Glomerular visceral epithelial cell (primary cell): ENCODE measurements at regions not wholly inside any gene's neighbourhood (a gene's known extent, or its start where the extent isn't known, plus 50 kb on each side); places are given as distances from the start of the nearest gene placed in this dataset.
"Not testable (repeated sequence)": the region's sequence is repeated elsewhere in the genome, so short reads cannot be mapped to it uniquely, and the experiment has no call there.

Experiments used
- DNase-seq: peaks from one replicate; pipeline ENCODE4 v3.0.0-alpha.2; 2016; ENCODE audit errors: extremely low spot score

DNA sequence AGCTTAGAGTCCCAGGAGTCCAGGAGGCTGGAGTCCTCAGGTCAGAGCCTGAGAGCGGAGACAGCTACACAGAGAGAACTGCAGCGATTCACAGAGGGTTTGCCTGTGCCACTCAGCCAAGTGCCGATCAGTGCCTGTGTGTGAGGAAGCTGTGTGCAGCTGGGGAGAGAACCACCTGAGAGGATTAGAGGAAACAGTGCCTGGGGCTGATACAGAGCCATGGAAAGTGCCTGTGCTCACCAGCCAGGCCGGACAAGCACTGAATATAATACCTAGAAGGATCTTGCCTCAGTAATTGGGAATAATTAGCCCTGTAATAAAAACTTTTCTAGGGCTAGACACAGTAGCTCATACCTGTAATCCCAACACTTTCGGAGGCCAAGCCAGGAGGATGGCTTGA lies 134.7 kb downstream of the ARHGAP11B start:
- not testable (repeated sequence) for DNase-seq

DNA sequence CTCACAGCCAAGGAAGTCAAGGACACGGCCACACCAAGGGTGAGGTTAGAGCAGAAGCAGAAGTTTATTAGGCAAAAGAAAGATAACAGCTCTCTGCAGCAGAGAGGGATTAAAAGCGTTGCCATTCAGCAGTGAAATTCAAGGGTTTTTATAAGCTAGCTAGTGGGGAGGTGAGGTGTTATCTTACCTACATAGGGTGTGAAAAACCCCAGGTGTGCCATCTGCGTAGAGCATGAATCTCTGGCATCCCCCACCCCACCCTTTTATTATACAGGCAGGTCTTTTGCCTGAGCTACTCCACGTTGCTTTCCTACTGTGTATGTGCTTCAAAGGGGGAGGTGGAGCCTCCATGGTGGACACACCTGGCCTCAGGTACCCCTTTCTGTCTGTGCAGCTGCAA lies 135.4 kb downstream of the ARHGAP11B start:
- not testable (repeated sequence) for DNase-seq

DNA sequence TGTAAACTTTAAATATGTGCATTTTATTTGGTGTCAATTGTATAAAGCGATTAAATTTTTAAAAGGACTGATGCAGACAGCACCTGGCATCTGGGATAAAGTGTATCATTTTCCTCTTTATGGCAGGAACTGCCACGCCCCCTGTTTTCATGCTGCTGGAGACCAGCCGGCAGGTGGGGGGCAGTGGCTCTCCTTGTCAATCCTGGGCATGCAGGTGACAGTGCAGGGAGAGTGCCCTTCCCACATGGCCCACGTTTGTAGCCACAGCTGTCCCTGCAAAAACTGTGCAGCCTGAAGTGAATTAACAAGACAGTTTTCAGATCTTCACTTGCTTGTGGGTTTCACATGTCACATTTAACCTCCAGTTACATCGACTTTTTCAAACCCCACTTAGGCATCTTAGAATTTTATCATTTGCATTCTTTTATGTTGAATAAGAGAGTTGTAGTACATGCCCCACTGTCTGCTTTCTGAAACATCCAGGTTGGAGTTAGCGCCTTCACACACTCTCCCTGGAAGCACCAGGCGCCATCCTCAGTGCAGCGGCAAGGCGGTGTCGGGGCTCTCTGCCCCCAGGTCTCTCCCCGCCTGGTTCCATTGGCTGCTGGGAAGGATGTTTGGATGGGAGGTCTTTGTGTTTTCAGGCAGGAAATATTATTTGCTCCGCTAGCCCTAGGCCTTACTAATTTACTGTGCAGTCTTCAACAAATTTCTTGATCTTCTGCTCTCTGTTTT lies 134.2 kb upstream of the FAN1 start:
- DNase-seq: not testable (repeated sequence)

DNA sequence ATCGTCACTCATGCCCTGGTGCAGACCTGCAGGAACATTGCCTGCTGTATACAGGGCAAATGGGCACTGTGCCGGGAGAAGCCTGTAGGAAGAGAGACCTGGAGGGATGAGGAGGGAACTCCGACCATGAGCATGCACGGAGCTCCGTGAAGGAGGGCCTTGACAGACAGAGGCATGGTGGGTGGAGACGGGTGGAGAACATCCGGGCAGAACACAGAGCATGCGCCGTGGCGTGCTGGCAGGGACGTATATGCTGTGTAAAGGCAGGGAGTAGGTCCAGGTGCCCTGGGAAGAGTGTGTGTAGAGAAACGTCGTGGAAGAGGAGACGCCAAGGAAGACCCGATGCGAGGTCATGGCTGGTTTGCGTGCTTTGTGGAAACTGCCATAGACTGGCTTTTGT lies 133.0 kb upstream of the FAN1 start:
- DNase-seq: no peak

DNA sequence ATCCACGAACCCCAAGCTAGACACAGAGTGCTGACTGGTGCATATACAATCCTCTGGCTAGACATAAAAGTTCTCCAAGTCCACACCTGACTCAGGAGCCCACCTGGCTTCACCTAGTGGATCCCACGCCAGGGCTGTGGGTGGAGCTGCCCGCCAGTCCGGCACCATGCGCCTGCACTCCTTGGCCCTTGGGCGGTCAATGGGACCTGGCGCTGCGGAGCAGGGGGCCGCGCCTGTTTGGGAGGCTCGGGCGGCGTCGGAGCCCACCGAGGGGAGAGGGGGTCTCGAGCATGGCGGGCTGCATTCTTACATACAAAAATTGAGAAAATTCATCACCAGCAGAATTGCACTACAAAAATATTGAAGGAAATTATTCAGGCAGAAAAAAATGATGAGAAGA lies 120.7 kb upstream of the FAN1 start:
- DNase-seq: no peak

DNA sequence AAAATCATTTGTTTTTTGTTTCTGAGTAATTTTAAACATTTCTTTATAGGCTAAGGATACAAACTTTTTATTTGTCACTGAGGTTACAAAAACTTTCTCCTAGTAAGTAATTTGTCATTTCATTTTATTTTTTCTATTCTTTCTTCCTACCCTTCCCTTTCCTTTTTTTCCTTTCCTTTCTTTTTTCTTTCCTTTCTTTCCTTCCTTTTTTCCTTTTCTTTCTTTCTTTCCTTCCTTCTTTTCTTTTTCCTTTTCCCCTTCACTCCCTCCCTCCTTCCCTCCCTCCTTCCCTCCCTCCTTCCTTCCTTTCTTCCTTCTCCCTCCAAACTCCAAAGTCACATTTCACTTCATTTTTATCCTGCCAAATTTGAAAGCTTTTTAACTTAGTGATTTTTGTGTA lies 115.1 kb upstream of the FAN1 start:
- DNase-seq: no peak

DNA sequence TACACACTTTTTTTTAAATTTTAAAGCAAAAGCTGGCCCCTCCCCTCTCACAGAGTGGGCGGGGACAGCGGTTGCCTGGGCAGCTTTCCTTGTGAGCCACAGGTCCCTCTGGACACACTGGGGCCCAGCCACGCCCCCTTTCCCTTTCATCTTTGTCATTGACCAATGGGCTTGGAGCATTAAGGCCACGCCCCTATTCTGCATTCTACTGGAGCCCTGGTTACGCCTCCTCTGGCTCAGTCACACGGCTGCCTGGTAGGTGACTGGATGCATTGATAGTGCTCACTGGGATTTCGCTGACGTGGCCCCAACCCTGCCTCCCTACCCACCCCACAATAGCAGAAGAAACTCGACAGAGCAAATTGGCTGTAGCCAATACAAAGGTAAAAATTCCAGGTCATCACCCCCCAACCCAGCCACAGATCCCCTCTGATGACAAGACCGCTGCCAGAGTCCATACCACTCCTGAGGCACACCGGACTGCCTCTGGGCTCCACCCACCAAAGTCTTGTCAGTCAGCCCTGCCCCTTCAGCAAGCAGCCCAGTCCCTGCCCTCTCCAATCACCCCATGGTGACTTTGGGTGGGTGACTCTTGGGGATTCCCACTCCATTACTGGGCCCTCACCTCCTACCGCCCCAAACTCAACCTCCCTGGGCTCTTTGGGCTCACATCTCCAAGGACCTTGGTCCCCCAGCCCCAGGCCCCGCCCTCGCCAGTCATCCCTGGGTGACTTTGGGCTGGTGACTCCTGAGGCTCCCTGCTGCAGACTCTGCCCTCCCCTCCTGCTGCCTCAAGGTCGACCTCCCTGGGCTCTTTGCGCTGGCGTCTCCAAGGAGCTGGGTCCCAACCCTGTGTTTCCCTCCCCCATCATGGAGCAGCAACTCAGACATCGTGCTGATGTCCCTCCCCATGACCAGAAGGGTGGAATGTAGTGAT lies 112.2 kb upstream of the FAN1 start:
- peak; percentile 7 for DNase-seq

DNA sequence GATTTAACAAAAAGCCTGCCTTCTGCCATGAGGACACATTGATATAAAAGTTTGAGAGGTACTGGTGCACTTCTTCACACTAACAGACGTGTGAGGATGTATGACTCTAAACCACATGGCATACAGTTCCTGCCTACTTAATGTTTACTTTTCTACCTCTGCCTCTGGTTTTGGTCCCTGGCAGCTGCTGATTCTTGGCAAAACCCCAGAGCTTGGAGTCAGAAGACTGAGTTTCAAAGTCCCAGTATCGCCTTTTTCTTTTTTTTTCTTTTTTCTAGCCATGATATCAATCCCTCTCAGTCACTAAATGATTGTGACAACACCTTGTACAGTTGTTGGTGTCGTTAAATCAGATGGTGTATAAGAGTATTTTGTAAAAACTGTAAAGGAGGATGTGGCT lies 110.9 kb upstream of the FAN1 start:
- DNase-seq: not testable (repeated sequence)

DNA sequence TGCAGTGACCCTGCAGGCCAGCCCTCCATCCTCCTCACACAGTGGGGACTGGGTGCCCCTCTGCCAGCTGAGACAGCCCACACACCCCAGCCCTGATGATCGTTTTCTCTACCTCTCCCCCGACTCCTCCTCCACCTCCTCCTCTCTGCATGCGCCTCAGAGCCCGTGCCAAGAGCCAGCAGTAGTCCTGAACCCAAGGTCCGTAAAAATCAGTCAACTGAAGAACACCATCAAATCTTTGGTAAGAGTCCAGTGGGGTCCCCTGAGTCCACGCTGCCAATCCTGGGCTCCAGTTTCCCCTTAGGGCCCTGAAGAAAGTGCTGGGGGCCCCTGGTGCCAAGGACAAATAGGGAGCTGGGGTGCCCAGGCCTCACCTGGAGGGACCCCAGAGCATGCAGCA lies 109.3 kb upstream of the FAN1 start:
- DNase-seq: no peak

DNA sequence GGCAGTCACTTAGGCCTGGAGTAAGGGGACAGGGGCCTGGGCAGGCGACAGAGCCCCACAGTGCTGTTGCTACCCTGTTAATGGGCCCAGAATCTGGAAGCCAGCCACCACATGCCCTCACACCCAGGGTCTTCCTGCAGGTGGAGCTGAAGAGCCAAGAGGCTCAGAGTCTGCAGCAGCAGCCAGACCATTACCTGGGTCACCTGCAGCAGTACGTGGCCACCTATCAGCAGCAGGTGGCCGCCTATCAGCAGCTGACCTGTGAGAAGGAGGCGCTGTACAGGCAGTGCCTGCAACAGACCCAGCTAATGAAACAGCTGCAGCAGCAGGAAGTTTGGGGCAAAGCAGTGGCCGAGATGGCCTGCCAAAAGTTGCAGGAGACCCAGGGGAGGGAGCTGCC lies 104.2 kb upstream of the FAN1 start:
- DNase-seq: not testable (repeated sequence)

DNA sequence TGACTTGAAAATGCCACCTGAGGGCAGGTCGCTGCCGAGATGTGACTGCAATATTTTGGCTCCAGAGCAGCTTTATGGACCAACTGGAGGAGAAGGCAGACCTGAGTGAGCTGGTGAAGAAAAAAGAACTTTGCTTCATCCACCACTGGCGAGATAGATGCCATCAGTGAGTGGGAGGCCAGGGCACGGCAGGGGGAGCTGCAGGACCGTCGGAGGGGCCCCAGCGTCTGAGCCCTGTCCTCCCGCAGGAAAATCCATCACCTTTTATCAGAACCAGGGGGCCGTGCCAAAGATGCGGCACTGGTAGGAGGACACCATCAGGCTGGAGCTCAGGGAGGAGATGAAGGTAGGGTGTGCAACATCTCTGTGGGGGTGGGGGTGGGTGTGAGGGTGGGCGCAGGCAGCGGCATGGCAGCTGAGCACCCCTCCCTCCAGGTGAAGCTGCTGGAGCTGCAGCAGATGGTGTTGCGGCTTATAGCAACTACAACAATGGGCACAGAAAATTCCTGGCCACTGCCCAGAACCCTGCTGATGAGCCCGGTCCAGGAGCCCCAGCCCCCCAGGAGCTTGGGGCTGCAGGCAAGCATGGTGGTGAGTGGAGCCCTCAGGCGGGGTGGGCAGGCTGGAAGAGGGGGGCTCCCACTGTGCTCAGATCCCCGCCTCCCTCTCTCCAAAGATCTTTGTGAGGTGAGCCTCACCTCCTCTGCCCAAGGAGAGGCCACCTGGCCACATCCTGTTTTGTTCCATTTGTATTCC lies 102.4 kb upstream of the FAN1 start:
- not testable (repeated sequence) for DNase-seq

DNA sequence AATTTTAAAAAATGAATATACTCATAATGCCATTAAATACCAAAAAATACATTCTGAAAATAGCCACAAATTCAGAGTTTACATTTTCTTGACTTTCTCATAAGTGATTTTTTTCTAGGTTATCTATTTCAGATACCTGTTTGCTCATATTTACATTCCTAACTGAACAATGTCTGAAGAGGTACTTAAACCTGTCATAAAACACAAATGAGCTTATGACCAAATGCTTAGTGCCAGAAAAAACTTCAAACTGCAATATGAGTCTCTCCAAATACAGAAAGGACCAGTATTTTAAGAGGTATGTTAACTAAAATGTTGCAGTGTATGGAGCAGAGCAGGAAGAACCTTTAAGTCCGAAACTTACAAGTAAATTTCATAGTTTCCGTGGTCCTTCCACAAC lies 101.7 kb upstream of the FAN1 start:
- DNase-seq: not testable (repeated sequence)

DNA sequence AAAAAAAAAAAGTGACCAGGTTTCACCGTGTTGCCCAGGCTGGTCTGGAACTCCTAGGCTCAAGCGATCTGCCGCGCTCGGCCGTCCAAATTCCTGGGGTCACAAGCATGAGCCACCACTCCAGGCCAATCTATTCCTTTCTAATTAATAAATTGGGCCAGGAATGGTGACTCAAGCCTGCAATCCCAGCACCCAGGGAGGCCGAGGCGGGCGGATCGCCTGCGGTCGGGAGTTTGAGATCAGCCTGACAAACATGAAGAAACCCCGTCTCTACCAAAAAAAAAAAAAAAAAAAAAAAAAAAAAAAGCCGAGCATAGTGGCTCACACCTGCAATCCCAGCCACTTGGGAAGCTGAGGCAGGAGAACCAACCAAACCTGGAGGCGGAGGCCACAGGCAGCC lies 100.0 kb upstream of the FAN1 start:
- DNase-seq: not testable (repeated sequence)

DNA sequence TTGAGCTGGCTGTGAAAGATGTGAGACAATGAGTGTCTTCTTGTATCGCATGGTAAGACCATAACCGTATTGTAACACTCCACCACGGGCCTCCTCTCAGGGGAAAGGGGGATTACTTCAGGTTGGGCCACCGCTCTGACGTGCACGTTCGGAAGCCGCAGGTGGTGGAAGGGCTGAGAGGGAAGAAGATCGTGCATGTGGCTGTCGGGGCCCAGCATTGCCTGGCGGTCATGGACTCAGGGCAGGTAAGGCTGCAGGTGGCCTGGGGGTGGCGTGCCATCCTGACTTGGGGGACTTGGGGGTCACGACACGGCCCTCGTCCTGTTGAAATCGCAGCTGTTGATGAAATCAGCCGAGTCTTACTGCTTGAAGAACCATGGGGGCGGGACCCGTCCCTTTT lies 87.3 kb upstream of the FAN1 start:
- no peak for DNase-seq

DNA sequence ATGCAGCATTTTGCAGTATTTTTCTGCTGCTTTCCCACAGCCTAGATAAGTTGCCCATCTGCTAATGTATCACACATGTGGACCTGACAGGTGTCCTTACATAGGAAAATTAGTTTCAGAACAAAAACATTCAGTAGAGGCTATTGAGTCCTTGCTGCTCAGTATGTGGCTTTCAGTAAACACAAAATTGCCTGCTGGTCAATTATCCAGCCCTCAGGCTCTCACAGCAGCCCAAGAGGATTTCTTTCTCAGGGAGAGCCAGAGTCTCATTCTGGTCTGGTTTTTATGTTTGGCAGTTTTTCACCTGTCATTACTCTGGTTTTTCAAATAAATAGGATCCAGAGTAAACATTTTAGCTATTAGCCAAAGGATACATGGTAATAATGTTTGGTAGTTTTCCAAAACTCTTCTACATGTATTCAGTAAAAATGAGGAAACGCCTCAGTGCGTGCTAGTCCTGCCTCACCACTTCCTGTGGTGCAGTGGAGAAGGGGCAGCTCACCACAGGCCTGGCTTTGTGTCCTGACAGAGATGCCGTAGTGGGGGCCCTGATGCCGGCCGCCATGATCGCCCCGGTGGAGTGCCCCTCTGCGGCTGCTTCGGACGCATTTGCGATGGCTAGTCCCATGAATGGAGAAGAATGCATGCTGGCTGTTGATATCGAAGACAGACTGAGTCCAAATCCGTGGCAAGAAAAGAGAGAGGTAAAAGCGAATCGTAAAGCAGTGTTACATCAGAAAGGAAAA lies 80.5 kb upstream of the FAN1 start:
- peak; percentile 66 for DNase-seq

DNA sequence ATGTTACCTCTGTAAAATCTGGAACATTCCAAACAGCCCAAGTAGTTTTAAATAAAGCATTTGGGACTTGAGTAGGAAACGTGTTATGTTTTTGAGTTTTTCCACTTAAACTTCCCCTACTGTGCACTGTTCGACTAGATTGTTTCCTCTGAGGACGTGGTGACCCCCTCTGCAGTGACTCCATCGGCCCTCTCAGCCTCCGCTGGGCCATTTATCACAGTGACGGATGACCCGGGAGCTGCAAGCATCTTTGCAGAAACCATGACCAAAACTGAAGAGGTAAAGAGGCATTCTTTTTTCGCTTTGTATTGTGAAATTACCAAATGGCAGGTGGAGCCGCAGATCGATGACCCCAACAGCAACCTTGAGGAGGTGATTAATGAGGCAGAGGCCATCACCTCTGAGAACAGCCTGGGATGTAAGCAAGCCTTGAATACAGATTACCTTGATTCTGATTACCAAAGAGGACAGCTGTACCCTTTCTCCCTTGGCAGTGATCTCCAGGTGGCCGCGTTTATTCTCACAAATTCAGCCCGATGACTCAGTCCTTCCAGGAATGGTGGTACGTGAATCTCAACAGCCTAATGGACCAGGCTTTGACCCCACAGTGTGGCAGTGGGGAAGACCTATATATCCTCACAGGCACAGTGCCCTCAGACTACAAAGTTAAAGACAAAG lies 79.1 kb upstream of the FAN1 start:
- DNase-seq: no peak

DNA sequence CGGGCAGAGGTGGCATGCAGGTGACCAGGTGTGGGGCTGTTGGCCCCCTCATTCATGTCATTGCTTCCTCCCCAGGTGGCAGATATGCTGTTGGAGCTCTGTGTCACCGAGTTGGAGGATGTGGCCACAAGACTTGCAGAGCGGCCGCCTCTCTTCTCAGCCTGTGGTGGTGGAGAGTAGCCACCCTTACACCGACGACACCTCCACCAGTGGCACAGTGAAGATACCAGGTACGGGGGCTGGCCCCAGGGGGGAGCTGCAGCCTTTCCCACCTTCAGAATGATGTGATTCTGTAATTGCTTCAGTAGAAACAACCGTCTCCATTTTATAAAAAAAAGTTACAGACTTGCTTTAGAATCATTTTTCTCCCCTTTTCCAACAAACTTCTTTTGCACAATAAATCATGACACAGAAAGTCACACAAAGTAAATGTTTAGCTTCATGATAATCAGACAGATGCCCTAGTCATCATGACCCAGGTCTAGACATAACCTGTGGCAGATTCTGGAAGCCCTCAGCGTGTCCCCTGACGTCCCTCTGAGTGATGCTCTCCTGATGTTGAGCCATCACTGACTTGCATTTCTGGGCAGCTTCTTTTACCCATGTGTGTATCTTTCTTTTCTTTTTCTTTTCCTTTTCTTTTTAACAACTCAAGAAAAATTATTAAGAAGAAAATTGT lies 76.0 kb upstream of the FAN1 start:
- DNase-seq: no peak

DNA sequence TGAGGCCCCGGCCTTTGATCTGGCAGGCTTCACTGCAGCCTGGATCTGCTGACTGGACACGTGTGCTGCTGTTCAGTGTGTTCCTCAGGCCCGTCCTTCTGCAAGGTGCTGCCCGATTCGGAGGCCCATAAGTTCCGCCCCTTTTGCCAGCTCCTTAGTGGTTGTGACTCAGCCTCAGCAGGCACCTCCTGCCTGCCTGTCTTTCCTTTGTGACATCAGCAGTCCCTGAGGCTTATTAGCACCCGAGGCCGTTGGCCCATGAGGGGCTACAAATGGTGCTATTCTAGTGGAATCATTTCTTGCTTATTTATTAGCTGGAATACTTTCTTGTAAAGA lies 75.4 kb upstream of the FAN1 start:
- peak; percentile 60 for DNase-seq

DNA sequence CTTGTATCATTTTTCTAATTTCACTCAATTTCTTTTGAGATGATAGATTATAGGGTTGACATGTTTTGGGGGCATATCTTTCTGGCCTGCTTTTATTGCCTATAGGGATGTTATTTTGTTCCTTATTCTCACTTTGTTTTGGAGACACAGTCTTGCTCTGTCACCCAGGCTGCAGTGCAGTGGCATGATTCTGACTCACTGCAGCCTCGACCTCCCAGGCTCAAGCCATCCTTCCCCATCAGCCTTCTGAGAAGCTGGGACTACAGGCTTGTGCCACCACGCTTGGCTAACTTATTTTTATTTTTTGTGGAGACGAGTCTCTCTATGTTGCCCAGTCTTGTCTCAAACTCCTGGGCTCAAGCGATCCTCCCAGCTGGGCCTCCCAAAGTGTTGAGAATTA lies 72.8 kb upstream of the FAN1 start:
- DNase-seq: no peak

DNA sequence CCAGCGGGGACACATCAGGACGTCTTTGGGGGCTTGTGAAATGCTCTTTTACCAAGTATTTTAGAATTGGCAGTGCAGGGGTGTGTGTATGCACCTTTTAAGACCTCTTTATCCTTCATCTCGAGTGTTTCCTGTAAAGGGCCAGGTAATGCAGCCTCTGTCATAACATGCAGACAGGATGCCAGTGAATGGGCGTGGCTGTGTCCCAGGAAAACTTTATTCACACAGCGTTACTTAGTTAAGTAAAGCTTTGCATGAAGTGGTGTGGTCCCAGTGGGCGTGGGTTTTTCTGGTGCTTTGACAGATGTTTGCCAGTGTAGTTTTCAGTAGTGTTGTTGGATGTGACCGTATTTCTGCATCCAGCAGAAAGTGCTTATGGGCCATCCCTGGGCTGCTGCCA lies 70.3 kb upstream of the FAN1 start:
- DNase-seq: not testable (repeated sequence)

DNA sequence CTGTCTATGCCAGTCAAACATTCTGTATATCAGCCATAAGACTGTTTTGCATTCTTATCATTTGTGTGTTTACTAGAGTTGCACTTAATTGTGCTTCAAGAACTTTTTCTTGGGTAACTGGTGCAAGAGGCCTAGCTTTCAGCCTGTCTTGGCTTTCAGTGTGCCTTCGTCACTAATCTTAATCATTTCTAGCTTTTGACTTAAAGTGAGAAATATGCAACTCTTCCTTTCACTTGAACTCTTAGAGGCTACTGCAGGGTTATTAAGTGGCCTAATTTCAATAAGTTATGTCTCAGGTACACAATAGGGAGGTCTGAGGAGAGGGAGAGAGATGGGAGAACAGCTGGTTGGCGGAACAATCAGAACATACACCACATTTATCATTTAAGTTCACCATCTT lies 62.1 kb upstream of the FAN1 start:
- DNase-seq: not testable (repeated sequence)
